Adipocyte (in vitro differentiated cells): ENCODE measurements at regions not wholly inside any gene's neighbourhood (a gene's known extent, or its start where the extent isn't known, plus 50 kb on each side); places are given as distances from the start of the nearest gene placed in this dataset.
A peak's percentile ranks its signal among the peaks of the same experiment; 100 is the strongest.

Source experiments
- DNase-seq: peaks from one replicate; pipeline ENCODE4 v3.0.0-alpha.2; 2015; ENCODE audit warnings: low read depth
- H3K27me3 ChIP-seq: replicated peaks from 2 replicates; pipeline ENCODE4 v1.7.0; 2013; ENCODE audit warnings: mild to moderate bottlenecking, low read length, moderate library complexity; ENCODE audit not compliant: control insufficient read depth, insufficient read depth
- H3K36me3 ChIP-seq: 2 replicates; pipeline ENCODE4 v1.7.0; 2013; ENCODE audit warnings: low read length, mild to moderate bottlenecking, moderate library complexity; ENCODE audit not compliant: control insufficient read depth, insufficient read depth, severe bottlenecking
- H3K4me1 ChIP-seq: 2 replicates; pipeline ENCODE4 v1.7.0; 2013; ENCODE audit warnings: mild to moderate bottlenecking, low read length, moderate library complexity; ENCODE audit not compliant: control insufficient read depth, insufficient read depth
- H3K4me3 ChIP-seq: 2 replicates; pipeline ENCODE4 v1.7.0; 2013; ENCODE audit warnings: mild to moderate bottlenecking, low read length, moderate library complexity
- H3K9ac ChIP-seq: 2 replicates; pipeline ENCODE4 v1.7.0; 2013; ENCODE audit warnings: mild to moderate bottlenecking, low read length, moderate library complexity
- H3K9me3 ChIP-seq: 2 replicates; pipeline ENCODE4 v1.7.0; 2013; ENCODE audit warnings: mild to moderate bottlenecking, low read length, moderate library complexity; ENCODE audit not compliant: control insufficient read depth

DNA sequence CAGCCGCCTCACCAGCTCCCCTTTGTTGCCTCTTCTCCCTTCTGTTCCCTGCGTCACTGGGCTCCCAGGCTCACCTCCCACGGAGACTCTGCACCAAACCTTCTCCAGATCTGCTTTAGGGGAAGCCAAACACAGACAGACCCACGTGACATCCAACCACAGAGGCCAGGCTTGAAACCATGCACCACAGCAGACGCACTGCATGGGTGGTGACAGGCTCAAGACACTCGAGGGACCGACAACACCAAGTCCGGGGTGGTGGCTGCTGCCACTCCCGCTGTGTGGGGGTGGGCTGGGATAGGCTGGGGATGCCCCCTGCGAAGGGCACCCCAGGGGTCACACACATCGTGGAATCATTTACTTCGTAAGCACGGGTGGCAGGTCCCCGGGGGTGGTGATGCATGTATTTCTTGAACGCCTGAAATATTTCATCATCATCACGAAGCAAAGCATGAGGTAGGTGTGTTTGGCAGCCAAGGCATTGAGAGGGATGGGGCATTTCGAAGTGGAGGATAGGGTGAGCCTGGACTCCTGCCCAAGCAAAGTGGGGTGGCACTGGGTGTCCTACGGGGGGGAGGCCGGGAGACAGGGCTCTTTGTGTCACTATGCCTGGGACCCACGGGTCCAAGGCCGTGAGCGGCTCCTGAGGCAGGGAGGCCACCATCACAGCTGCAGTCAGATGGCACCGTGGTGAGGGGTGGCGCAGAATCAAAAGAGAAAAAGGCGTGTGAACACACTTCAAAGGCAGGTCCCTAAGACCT lies 66.8 kb upstream of the RFLNA start:
- no peak for DNase-seq
- Histone ChIP-seq H3K36me3 (no peaks in the 10 kb centered on the region), H3K9me3 (peaks cover 22% of the 10 kb centered on the region), H3K9ac (no peak overlapping the region), H3K4me3 (no peak overlapping the region), H3K4me1 (peaks cover under 1% of the 10 kb centered on the region), H3K27me3 (peaks cover 19% of the 10 kb centered on the region)

GRCh38 chr12:124229520-124229919 lies 65.4 kb upstream of the RFLNA start:
- DNase-seq: no peak
- Histone ChIP-seq H3K9ac (no peak overlapping the region), H3K36me3 (no peaks in the 10 kb centered on the region), H3K27me3 (peaks cover 17% of the 10 kb centered on the region), H3K4me3 (no peak overlapping the region), H3K9me3 (peaks cover 22% of the 10 kb centered on the region), H3K4me1 (peaks cover 12% of the 10 kb centered on the region)

- Histone ChIP-seq H3K4me3 (no peak overlapping the region), H3K9me3 (peaks cover 22% of the 10 kb centered on the region), H3K9ac (no peak overlapping the region), H3K4me1 (peaks cover 13% of the 10 kb centered on the region), H3K27me3 (peaks cover 11% of the 10 kb centered on the region), H3K36me3 (no peaks in the 10 kb centered on the region)
- DNase-seq: no peak
Observed at GRCh38 chr12:124230117-124230757, 64.7 kb upstream of the RFLNA start.

GRCh38 chr12:124230789-124231188 lies 64.1 kb upstream of the RFLNA start:
- peaks cover 13% of the 10 kb centered on the region for H3K4me1 ChIP-seq
- peaks cover 6% of the 10 kb centered on the region for H3K27me3 ChIP-seq
- no peak overlapping the region for H3K9ac ChIP-seq
- DNase-seq: no peak
- H3K4me3 ChIP-seq: no peak overlapping the region
- no peaks in the 10 kb centered on the region for H3K36me3 ChIP-seq
- peaks cover 22% of the 10 kb centered on the region for H3K9me3 ChIP-seq

DNA sequence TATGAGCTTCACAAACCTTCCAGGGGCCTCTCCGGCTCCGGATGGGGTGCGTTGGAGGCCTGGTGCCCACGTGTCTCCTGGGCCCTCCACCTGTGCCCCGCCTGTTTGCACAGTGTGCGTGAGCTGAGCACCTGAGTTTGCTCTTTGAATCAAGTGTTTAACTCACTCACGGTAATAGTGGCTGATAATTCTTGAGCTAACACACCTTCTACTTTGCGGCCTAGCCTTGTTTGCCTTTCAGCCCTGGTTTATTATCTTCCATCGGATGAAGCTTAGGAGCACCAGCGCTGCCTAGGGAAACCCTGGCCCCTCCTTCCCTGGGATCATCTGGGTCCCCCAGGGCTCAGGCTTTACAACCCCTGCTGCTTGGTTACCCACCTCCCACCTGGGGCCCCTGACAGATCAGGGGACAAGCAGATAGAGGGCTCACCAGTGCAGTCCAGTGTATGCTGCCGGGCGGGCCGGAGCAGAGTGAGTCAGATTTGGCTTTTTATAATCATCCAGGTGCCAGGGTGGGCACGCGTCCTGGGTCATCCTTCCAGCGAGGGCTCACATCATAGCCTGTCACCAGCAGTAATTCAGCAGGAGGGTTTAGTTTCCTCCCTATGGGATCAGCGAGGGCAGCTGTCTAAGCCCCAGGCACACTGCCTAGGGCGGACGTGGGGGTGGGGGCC lies 62.8 kb upstream of the RFLNA start:
- Histone ChIP-seq H3K27me3 (no peaks in the 10 kb centered on the region), H3K36me3 (no peaks in the 10 kb centered on the region), H3K4me1 (peaks cover 20% of the 10 kb centered on the region), H3K9ac (no peak overlapping the region), H3K9me3 (peaks cover 22% of the 10 kb centered on the region), H3K4me3 (no peak overlapping the region)
- DNase-seq: no peak

- DNase-seq: no peak
- Histone ChIP-seq H3K9me3 (peaks cover 22% of the 10 kb centered on the region), H3K27me3 (no peaks in the 10 kb centered on the region), H3K36me3 (no peaks in the 10 kb centered on the region), H3K4me1 (peaks cover 24% of the 10 kb centered on the region), H3K4me3 (no peak overlapping the region), H3K9ac (no peak overlapping the region)
Observed at GRCh38 chr12:124232654-124232987, 62.3 kb upstream of the RFLNA start.

GRCh38 chr12:124233041-124233796 lies 61.7 kb upstream of the RFLNA start:
- peaks cover 22% of the 10 kb centered on the region for H3K9me3 ChIP-seq
- DNase-seq: peak; percentile 61
- H3K36me3 ChIP-seq: no peaks in the 10 kb centered on the region
- H3K4me1 ChIP-seq: peaks cover 24% of the 10 kb centered on the region
- no peak overlapping the region for H3K4me3 ChIP-seq
- H3K9ac ChIP-seq: no peak overlapping the region
- no peaks in the 10 kb centered on the region for H3K27me3 ChIP-seq

- DNase-seq: peak; percentile 48
- Histone ChIP-seq H3K9ac (peak overlapping the region; percentile 18), H3K27me3 (no peaks in the 10 kb centered on the region), H3K4me1 (peaks cover 24% of the 10 kb centered on the region), H3K4me3 (no peak overlapping the region), H3K9me3 (peaks cover 22% of the 10 kb centered on the region), H3K36me3 (no peaks in the 10 kb centered on the region)
Observed at GRCh38 chr12:124233846-124234640, 60.9 kb upstream of the RFLNA start.

GRCh38 chr12:124236625-124237031 lies 58.3 kb upstream of the RFLNA start:
- Histone ChIP-seq H3K36me3 (no peaks in the 10 kb centered on the region), H3K9me3 (peaks cover 6% of the 10 kb centered on the region), H3K4me3 (no peak overlapping the region), H3K4me1 (peaks cover 24% of the 10 kb centered on the region), H3K27me3 (peaks cover 5% of the 10 kb centered on the region), H3K9ac (no peak overlapping the region)
- peak; percentile 60 for DNase-seq

DNA sequence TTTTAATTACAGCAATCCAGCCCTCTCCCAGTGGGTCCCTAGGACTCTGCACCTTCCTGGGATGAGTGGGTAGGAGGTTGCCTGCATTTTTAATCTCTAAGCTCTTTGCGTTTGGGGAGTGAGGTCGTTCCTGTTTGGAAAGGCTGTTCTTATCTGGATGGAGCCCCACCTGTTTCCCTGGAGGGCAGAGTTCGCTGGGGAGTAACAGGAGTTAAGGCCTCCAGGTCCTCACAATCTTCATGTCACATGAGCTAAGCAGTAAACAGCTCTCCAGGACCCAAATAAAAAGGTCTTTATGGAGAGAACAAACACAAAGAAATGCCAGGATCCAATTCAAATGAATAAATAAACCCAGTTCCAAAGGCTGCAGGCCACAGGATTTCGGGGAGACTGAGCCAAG lies 56.0 kb upstream of the RFLNA start:
- Histone ChIP-seq H3K4me1 (peaks cover 18% of the 10 kb centered on the region), H3K27me3 (peaks cover 23% of the 10 kb centered on the region), H3K9ac (no peak overlapping the region), H3K4me3 (no peak overlapping the region), H3K36me3 (no peaks in the 10 kb centered on the region), H3K9me3 (peaks cover 6% of the 10 kb centered on the region)
- no peak for DNase-seq
